H1 (cell line): ENCODE measurements at regions not wholly inside any gene's neighbourhood (a gene's known extent, or its start where the extent isn't known, plus 50 kb on each side); places are given as distances from the start of the nearest gene placed in this dataset.

Experiments used
- CTCF ChIA-PET: fragments of 300-600 bp; sonication (Branson Sonifier 250); formaldehyde crosslinking; loops from one replicate; lab custom pipeline; 2021; ENCODE audit not compliant: partially characterized antibody; lab: Charles Lee
- POLR2A ChIA-PET: fragments of 300-600 bp; sonication (Branson Sonifier 250); formaldehyde crosslinking; loops from one replicate; lab custom pipeline; 2021; ENCODE audit warnings: inconsistent platforms; ENCODE audit not compliant: partially characterized antibody; lab: Charles Lee
- DNase-seq, 2 experiments: peaks; one replicate each; pipeline versions ENCODE4 v3.0.0 to v3.0.0-alpha.2; 2010 to 2022; ENCODE audit warnings: low spot score in 2 of 2, low read depth in 1 of 2, mixed read lengths in 1 of 2
- FAIRE-seq: peaks from 2 replicates; lab custom pipeline; 2011; peaks lifted over from hg19 to GRCh38; lab: Jason Lieb, UNC
- H2AFZ ChIP-seq: 2 replicates; pipeline ENCODE4 v1.8.1; 2012; ENCODE audit warnings: low read length, inconsistent platforms
- H2AK5ac ChIP-seq: 2 replicates; pipeline ENCODE4 v1.6.1; 2013; ENCODE audit warnings: low read depth, low read length
- H2BK120ac ChIP-seq: replicated peaks from 2 replicates; pipeline ENCODE3; 2013; ENCODE audit warnings: low read depth, low read length, inconsistent platforms
- H2BK12ac ChIP-seq: 2 replicates; pipeline ENCODE4 v1.6.1; 2013; ENCODE audit warnings: low read depth, low read length
- H2BK15ac ChIP-seq: 2 replicates; pipeline ENCODE4 v1.6.1; 2013; ENCODE audit warnings: low read length
- H2BK20ac ChIP-seq: 2 replicates; pipeline ENCODE4 v1.6.1; 2013; ENCODE audit warnings: low read length
- H2BK5ac ChIP-seq: 2 replicates; pipeline ENCODE4 v1.6.1; 2013; ENCODE audit warnings: low read depth, low read length
- H3K14ac ChIP-seq: 2 replicates; pipeline ENCODE4 v1.6.1; 2013; ENCODE audit warnings: inconsistent platforms; ENCODE audit not compliant: insufficient read length
- H3K18ac ChIP-seq: 2 replicates; pipeline ENCODE4 v1.6.1; 2013; ENCODE audit warnings: low read length; ENCODE audit errors: extremely low read depth
- H3K23ac ChIP-seq: 2 replicates; pipeline ENCODE4 v1.6.1; 2013; ENCODE audit warnings: inconsistent platforms; ENCODE audit not compliant: insufficient read length
- H3K23me2 ChIP-seq: 2 replicates; pipeline ENCODE4 v1.6.1; 2013; ENCODE audit warnings: low read depth, low read length
- H3K27ac ChIP-seq: 2 replicates; pipeline ENCODE4 v1.6.1; 2011; ENCODE audit warnings: low read depth, low read length, inconsistent platforms
- H3K27me3 ChIP-seq, 4 experiments: replicated peaks in 1 of 4; 1 replicate in 1 of 4; 2 replicates in 3 of 4; pipeline versions ENCODE4 v1.6.1 to v1.8.1; 2011 to 2013; ENCODE audit warnings: low read length in 3 of 4, mild to moderate bottlenecking in 3 of 4, inconsistent platforms in 2 of 4, mixed read lengths in 2 of 4, moderate library complexity in 1 of 4; ENCODE audit not compliant: control insufficient read depth in 3 of 4, insufficient read depth in 3 of 4; ENCODE audit errors: extremely low read depth in 1 of 4
- H3K36me3 ChIP-seq, 4 experiments: 2 replicates each; pipeline versions ENCODE4 v1.6.1 to v1.8.1; 2011 to 2013; ENCODE audit warnings: mild to moderate bottlenecking in 4 of 4, low read length in 3 of 4, moderate library complexity in 2 of 4, control low read depth in 1 of 4, inconsistent platforms in 1 of 4; ENCODE audit not compliant: insufficient read depth in 4 of 4, control insufficient read depth in 2 of 4
- H3K4ac ChIP-seq: replicated peaks from 2 replicates; pipeline ENCODE3; 2013; ENCODE audit warnings: low read length, low read depth, mixed read lengths, inconsistent platforms; ENCODE audit not compliant: insufficient read length
- H3K4me1 ChIP-seq, 4 experiments: replicated peaks in 1 of 4; 1 replicate in 1 of 4; 2 replicates in 3 of 4; pipeline versions ENCODE4 v1.6.1 to v1.8.1; 2011 to 2013; ENCODE audit warnings: low read length in 3 of 4, inconsistent platforms in 2 of 4, mixed read lengths in 1 of 4; ENCODE audit not compliant: insufficient read depth in 4 of 4, control insufficient read depth in 3 of 4
- H3K4me2 ChIP-seq, 2 experiments: 2 replicates each; pipeline versions ENCODE4 v1.6.1 to v1.8.1; 2011 to 2013; ENCODE audit warnings: low read depth in 2 of 2, low read length in 2 of 2, control low read depth in 1 of 2, inconsistent platforms in 1 of 2, mild to moderate bottlenecking in 1 of 2; ENCODE audit not compliant: insufficient read depth in 1 of 2
- H3K4me3 ChIP-seq, 4 experiments: fragments of 200-600, 300-600 bp in 1 of 4; sonication (generic), shearing (Covaris generic), sonication (Bioruptor Twin) in 1 of 4; 2 replicates each; pipeline versions ENCODE4 v1.5.1 to v1.8.1; 2011 to 2016; ENCODE audit warnings: low read length in 4 of 4, low read depth in 3 of 4, control low read depth in 2 of 4, inconsistent platforms in 2 of 4, mild to moderate bottlenecking in 2 of 4, mixed read lengths in 1 of 4, moderate library complexity in 1 of 4; ENCODE audit not compliant: insufficient read depth in 2 of 4; ENCODE audit errors: extremely low read depth in 1 of 4
- H3K56ac ChIP-seq: replicated peaks from 2 replicates; pipeline ENCODE3; 2013; ENCODE audit warnings: low read depth, mild to moderate bottlenecking, mixed read lengths, low read length, inconsistent platforms; ENCODE audit not compliant: insufficient read length
- H3K79me1 ChIP-seq: 2 replicates; pipeline ENCODE4 v1.6.1; 2013; ENCODE audit warnings: low read depth, low read length, control low read depth
- H3K79me2 ChIP-seq, 2 experiments: 2 replicates each; pipeline versions ENCODE4 v1.6.1 to v1.8.1; 2012 to 2013; ENCODE audit warnings: low read length in 2 of 2, mild to moderate bottlenecking in 2 of 2, inconsistent platforms in 1 of 2; ENCODE audit not compliant: insufficient read depth in 2 of 2, control insufficient read depth in 1 of 2
- H3K9ac ChIP-seq, 4 experiments: replicated peaks in 1 of 4; 1 replicate in 1 of 4; 2 replicates in 3 of 4; pipeline versions ENCODE4 v1.6.1 to v1.8.1; 2011 to 2013; ENCODE audit warnings: low read depth in 3 of 4, low read length in 3 of 4, control low read depth in 2 of 4, mild to moderate bottlenecking in 2 of 4, moderate library complexity in 2 of 4, inconsistent platforms in 1 of 4; ENCODE audit errors: extremely low read depth in 1 of 4
- H3K9me3 ChIP-seq, 2 experiments: 2 replicates each; pipeline versions ENCODE4 v1.6.1 to v1.8.1; 2012 to 2013; ENCODE audit warnings: mild to moderate bottlenecking in 2 of 2, moderate library complexity in 2 of 2, control low read depth in 1 of 2, inconsistent platforms in 1 of 2, low read depth in 1 of 2, low read length in 1 of 2, mixed read lengths in 1 of 2; ENCODE audit not compliant: insufficient read depth in 2 of 2
- H4K20me1 ChIP-seq, 2 experiments: replicated peaks in 1 of 2; 2 replicates each; pipeline versions ENCODE3 to v1.8.1; 2011 to 2013; ENCODE audit warnings: inconsistent platforms in 2 of 2, low read length in 2 of 2, mild to moderate bottlenecking in 1 of 2; ENCODE audit not compliant: insufficient read depth in 2 of 2, control insufficient read depth in 1 of 2
- H4K5ac ChIP-seq: 2 replicates; pipeline ENCODE4 v1.6.1; 2013; ENCODE audit warnings: low read length, low read depth, mixed read lengths, inconsistent platforms; ENCODE audit not compliant: insufficient read length
- H4K8ac ChIP-seq: 2 replicates; pipeline ENCODE4 v1.8.0; 2013; ENCODE audit warnings: mild to moderate bottlenecking, moderate library complexity, low read length, inconsistent platforms; ENCODE audit not compliant: insufficient read depth; ENCODE audit errors: extremely low read depth
- H4K91ac ChIP-seq: replicated peaks from 2 replicates; pipeline ENCODE3; 2013; ENCODE audit warnings: low read length, mixed read lengths, inconsistent platforms; ENCODE audit not compliant: insufficient read length
- ASH2L ChIP-seq: fragments of 200-600, 300-600 bp; sonication (generic); IDR thresholded peaks from one replicate; pipeline ENCODE4 v1.7.1; 2017; ENCODE audit warnings: low read length
- ATF2 ChIP-seq: IDR thresholded peaks from 2 replicates; pipeline ENCODE4 v1.6.1; 2012; ENCODE audit warnings: low read length, inconsistent platforms
- BRCA1 ChIP-seq: IDR thresholded peaks from 2 replicates; pipeline ENCODE4 v1.6.1; 2012; ENCODE audit warnings: low read depth, low read length, improper control_type of control experiment
- CBX5 ChIP-seq: fragments of 300-800, 300-1000 bp; sonication (generic); IDR thresholded peaks from 2 replicates; pipeline ENCODE4 v1.7.1; 2016; ENCODE audit warnings: antibody characterized with exemption, low read length, low read depth
- CBX8 ChIP-seq: fragments of 300-800, 300-1000 bp; sonication (generic); IDR thresholded peaks from 2 replicates; pipeline ENCODE4 v1.7.1; 2016; ENCODE audit warnings: low read depth, low read length, borderline replicate concordance
- CHD1 ChIP-seq: IDR thresholded peaks from 2 replicates; pipeline ENCODE4 v1.6.1; 2012; ENCODE audit warnings: low read depth, low read length, improper control_type of control experiment
- CREB1 ChIP-seq: IDR thresholded peaks from 2 replicates; pipeline ENCODE4 v1.6.1; 2012; ENCODE audit warnings: inconsistent platforms
- EP300 ChIP-seq, 2 experiments: IDR thresholded peaks; 1 replicate in 1 of 2; 2 replicates in 1 of 2; pipeline ENCODE4 v1.6.1; 2011 to 2012; ENCODE audit warnings: low read depth in 2 of 2, low read length in 2 of 2, mild to moderate bottlenecking in 2 of 2, borderline replicate concordance in 1 of 2, inconsistent platforms in 1 of 2, moderate library complexity in 1 of 2
- EZH2 ChIP-seq: fragments of 200-600 bp; sonication (generic); IDR thresholded peaks from 2 replicates; pipeline ENCODE4 v1.7.1; 2012; ENCODE audit warnings: low read depth, mild to moderate bottlenecking, moderate library complexity, low read length, inconsistent platforms; ENCODE audit not compliant: severe bottlenecking
- JUND ChIP-seq: IDR thresholded peaks from 2 replicates; pipeline ENCODE4 v1.6.1; 2011; ENCODE audit warnings: mild to moderate bottlenecking, improper control_type of control experiment, low read length
- MAX ChIP-seq: IDR thresholded peaks from 2 replicates; pipeline ENCODE4 v1.6.1; 2012; ENCODE audit warnings: inconsistent platforms
- NRF1 ChIP-seq: IDR thresholded peaks from 2 replicates; pipeline ENCODE4 v1.6.1; 2011; ENCODE audit warnings: mild to moderate bottlenecking, low read depth, low read length, improper control_type of control experiment
- TAF1 ChIP-seq: IDR thresholded peaks from 2 replicates; pipeline ENCODE4 v1.6.1; 2011; ENCODE audit warnings: mild to moderate bottlenecking, low read depth, low read length
- WGBS, 2 experiments: shearing (Covaris generic) in 1 of 2; methylation state at CpG; one replicate each; pipeline versions ENCODE4 v1.1.6 to v1.1.7; 2013 to 2015; ENCODE audit warnings: low lambda C conversion rate in 2 of 2, mixed read lengths in 2 of 2, inconsistent platforms in 1 of 2, low coverage in 1 of 2, missing lambda C conversion rate in 1 of 2; ENCODE audit not compliant: insufficient replicate concordance in 2 of 2, insufficient coverage in 1 of 2, insufficient read length in 1 of 2; ENCODE audit errors: extremely low coverage in 1 of 2, missing lambda C conversion rate in 1 of 2; 5-methylcytosine and 5-hydroxymethylcytosine counted together

DNA sequence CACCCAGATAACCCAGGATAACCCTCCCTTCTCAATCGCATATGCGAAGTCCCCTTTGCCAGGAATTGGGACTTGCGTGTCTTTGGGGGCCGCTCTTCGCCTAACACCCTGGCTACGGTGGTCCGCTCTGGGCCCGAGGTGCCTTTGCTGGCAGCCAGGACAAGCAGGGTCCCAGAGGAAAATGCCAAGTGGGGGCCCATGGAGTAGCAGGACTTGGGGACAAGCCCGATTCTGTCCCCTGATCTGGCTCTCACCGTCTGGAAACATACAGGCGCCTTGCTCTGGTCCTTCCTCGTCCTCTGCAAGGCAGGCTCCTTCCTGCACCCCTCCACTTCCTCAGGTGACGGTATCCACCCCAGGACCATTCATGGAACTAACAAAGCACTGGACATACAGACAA is 78.1 kb upstream of the UNC5A start:
- Histone ChIP-seq H4K8ac (peak overlapping the region; percentile 63; the same call in 1 of the 2 replicates), H2BK12ac (no peak overlapping the region), H3K36me3 (no peaks in the 10 kb centered on the region), H3K4ac (no peak overlapping the region), H3K79me2 (no peaks in the 10 kb centered on the region), H4K20me1 (no peaks in the 10 kb centered on the region), H2AK5ac (no peak overlapping the region), H4K5ac (no peak overlapping the region), H2BK5ac (no peak overlapping the region), H3K14ac (no peak overlapping the region), H2BK20ac (peak overlapping the region; percentile 48; the same call in 1 of the 2 replicates), H3K4me2 (no peak overlapping the region), H3K27me3 (peaks cover 0 to 2% (median 0%) of the 10 kb centered on the region in 4 experiments; a peak in 1 of 7 replicates), H2BK120ac (no peak overlapping the region), H2BK15ac (no peak overlapping the region), H3K9me3 (no peaks in the 10 kb centered on the region), H3K4me1 (peaks cover 0 to 8% (median 2%) of the 10 kb centered on the region in 4 experiments; a peak in 5 of 7 replicates), H3K4me3 (no peak overlapping the region), H3K27ac (no peak overlapping the region), H3K23me2 (no peaks in the 10 kb centered on the region), H3K79me1 (no peaks in the 10 kb centered on the region), H3K18ac (no peak overlapping the region), H3K9ac (no peak overlapping the region), H4K91ac (no peak overlapping the region), H3K23ac (no peak overlapping the region), H3K56ac (no peak overlapping the region), H2AFZ (no peak overlapping the region)
- peak in 1 of 2 experiments; percentile 44 for DNase-seq
- FAIRE-seq, result no peak
- ChIA-PET POLR2A (interaction anchor here (0.9 to 1.2 kb wide), 4 partner anchors 9 to 30 kb away, joined by 3 to 4 read pairs (median 3); no protein-coding TSS in a partner anchor), CTCF (interaction anchor here (0.7 to 4.6 kb wide), 5 partner anchors 8 to 74 kb away, joined by 3 to 17 read pairs (median 4); no protein-coding TSS in a partner anchor)
- 90% methylated on average over 12 of the region's 13 CpGs; no CpG with 5 or more reads in 1 of the 2 experiments for WGBS, 2 experiments
- TF ChIP-seq TAF1 (no peak), ATF2 (no peak), CREB1 (no peak), MAX (no peak), JUND (no peak), NRF1 (no peak), ASH2L (no peak), CHD1 (no peak), BRCA1 (no peak), CBX5 (no peak), CBX8 (no peak), EZH2 (no peak), EP300 (IDR thresholded peaks at IDR 0.05; ENCODE audit: borderline replicate concordance in 1 of 2, low read depth in 2 of 2, low read length in 2 of 2) (no peak)
